DOHH2 (cell line): ENCODE measurements at regions not wholly inside any gene's neighbourhood (a gene's known extent, or its start where the extent isn't known, plus 50 kb on each side); places are given as distances from the start of the nearest gene placed in this dataset.

Experiments used
- EZH2phosphoT487 ChIP-seq: fragments of 200-600 bp; sonication (generic); IDR thresholded peaks from 2 replicates; pipeline ENCODE4 v1.6.1; 2017; ENCODE audit warnings: borderline replicate concordance, mild to moderate bottlenecking, antibody characterized with exemption, low read length, moderate library complexity, mixed read lengths
- TF ChIP-seq, protein P1 (sequence below): fragments of 200-600 bp; sonication (generic); IDR thresholded peaks from one replicate; pipeline ENCODE4 v1.5.1; 2014; ENCODE audit warnings: antibody characterized with exemption, mild to moderate bottlenecking, low read depth, low read length; ENCODE audit not compliant: poor library complexity, severe bottlenecking

DNA sequence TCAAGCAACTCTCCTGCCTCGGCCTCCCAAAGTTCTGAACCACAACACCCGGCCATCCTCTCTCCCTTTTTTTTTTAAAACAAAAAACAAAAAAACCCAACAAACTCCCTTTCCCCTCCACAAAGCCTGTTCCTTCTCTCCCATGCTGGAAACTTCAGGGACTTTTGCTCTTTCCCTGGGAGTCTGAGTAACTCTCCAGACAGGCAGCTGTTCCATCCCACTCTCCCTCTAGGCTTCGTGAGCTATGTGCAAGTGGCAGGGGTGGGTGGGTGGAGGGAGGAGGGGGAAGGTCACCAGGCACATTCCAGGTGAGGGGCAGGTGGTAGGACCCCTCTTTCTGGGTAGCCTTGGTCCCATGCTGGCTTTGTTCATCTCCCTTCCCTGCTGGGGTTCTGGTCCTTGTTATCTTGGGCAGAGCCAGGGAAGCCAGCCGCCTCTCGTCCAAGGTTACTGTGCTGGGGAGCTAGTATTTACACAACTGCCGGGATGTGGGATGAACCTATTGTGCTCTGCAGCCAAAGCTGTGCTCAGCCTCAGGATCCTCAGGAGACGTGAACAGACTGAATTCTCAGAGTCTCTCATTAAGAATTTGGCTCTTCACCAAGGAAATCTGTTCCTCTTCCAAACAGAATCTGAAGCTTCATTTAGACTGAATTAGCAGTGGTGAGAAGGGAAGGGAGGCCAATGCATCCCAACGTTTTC lies 106.9 kb downstream of the LIPG start:
- no peak for TF ChIP-seq EZH2phosphoT487
- TF ChIP-seq, protein P1, sequence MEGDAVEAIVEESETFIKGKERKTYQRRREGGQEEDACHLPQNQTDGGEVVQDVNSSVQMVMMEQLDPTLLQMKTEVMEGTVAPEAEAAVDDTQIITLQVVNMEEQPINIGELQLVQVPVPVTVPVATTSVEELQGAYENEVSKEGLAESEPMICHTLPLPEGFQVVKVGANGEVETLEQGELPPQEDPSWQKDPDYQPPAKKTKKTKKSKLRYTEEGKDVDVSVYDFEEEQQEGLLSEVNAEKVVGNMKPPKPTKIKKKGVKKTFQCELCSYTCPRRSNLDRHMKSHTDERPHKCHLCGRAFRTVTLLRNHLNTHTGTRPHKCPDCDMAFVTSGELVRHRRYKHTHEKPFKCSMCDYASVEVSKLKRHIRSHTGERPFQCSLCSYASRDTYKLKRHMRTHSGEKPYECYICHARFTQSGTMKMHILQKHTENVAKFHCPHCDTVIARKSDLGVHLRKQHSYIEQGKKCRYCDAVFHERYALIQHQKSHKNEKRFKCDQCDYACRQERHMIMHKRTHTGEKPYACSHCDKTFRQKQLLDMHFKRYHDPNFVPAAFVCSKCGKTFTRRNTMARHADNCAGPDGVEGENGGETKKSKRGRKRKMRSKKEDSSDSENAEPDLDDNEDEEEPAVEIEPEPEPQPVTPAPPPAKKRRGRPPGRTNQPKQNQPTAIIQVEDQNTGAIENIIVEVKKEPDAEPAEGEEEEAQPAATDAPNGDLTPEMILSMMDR = no peak
